ENCODE measurements at regions not wholly inside any gene's neighbourhood (a gene's known extent, or its start where the extent isn't known, plus 50 kb on each side); places are given as distances from the start of the nearest gene placed in this dataset.

DNA sequence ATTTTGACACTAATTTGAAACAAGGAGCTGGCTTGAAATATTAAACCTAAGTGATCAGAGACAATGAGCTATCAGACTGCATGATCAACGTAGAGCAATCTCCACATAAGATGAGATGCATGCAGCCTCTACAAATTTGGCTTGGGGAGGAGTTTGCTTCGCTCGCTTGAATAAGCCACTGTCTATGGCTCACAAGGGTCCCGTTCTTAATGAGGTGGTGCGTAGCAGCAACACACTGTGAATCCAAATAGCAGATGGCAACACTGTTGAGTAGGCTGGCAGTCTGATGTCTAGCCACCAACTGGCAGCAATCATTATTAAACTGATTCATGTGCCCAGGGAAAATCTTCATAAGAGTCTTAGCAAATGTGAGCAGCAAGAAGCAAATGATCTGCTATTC is 125.4 kb upstream of the CCDC54 start (continued):
- TF ChIP-seq CSRNP3 (CRISPR knock-in tag; IDR thresholded peaks at IDR 0.05) (no peak), ZFP30 (CRISPR knock-in tag; IDR thresholded peaks at IDR 0.05) (no peak), ISL1 (CRISPR knock-in tag; IDR thresholded peaks at IDR 0.05) (no peak), SNAI2 (CRISPR knock-in tag; IDR thresholded peaks at IDR 0.05) (no peak)

DNA sequence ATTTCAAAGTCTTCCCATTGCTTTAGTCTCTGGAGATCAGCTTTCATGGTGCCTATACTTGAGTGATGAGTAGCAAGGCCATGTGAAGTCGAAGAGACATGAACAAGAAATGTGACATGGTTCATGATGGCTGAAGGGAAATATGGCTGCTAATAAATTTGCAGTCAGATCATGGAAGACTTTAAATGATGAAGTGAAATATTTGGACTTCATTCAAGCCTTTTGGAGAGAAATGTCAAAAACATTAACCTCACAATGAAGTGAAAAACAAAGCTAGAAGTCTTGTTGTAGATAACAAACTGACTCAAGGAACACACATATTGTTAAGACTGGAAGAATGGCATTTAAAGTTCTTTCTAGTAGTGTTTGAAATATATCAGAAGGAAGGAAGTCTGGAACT is 120.3 kb upstream of the CCDC54 start:
- TF ChIP-seq TOX (CRISPR knock-in tag; IDR thresholded peaks at IDR 0.05; ENCODE audit: borderline replicate concordance) (no peak), BACH2 (CRISPR knock-in tag; IDR thresholded peaks at IDR 0.05; ENCODE audit: borderline replicate concordance) (no peak), CSRNP3 (CRISPR knock-in tag; IDR thresholded peaks at IDR 0.05) (no peak), RARB (CRISPR knock-in tag; IDR thresholded peaks at IDR 0.05) (no peak), ZNF8 (CRISPR knock-in tag; IDR thresholded peaks at IDR 0.05) (no peak), ARNTL (CRISPR knock-in tag; IDR thresholded peaks at IDR 0.05; ENCODE audit: borderline replicate concordance, low read depth) (no peak), POU6F1 (CRISPR knock-in tag; IDR thresholded peaks at IDR 0.05; ENCODE audit: borderline replicate concordance, low read depth) (no peak), ZFP30 (CRISPR knock-in tag; IDR thresholded peaks at IDR 0.05) (no peak), ZFP3 (CRISPR knock-in tag; IDR thresholded peaks at IDR 0.05) (no peak), PPARA (CRISPR knock-in tag; IDR thresholded peaks at IDR 0.05; ENCODE audit: borderline replicate concordance) (no peak), GLIS3 (CRISPR knock-in tag; IDR thresholded peaks at IDR 0.05) (no peak), OSR1 (CRISPR knock-in tag; IDR thresholded peaks at IDR 0.05) (no peak), SNAI2 (CRISPR knock-in tag; IDR thresholded peaks at IDR 0.05) (no peak), ZNF70 (CRISPR knock-in tag; IDR thresholded peaks at IDR 0.05) (no peak), CSDC2 (CRISPR knock-in tag; IDR thresholded peaks at IDR 0.05) (no peak), PATZ1 (CRISPR knock-in tag; IDR thresholded peaks at IDR 0.05; ENCODE audit: borderline replicate concordance) (no peak), TCF4 (CRISPR knock-in tag; IDR thresholded peaks at IDR 0.05; ENCODE audit: borderline replicate concordance) (no peak), ZNF565 (CRISPR knock-in tag; conservative IDR thresholded peaks at IDR 0.05; ENCODE audit: low read depth) (no peak), ZC3H10 (CRISPR knock-in tag; IDR thresholded peaks at IDR 0.05) (no peak)

DNA sequence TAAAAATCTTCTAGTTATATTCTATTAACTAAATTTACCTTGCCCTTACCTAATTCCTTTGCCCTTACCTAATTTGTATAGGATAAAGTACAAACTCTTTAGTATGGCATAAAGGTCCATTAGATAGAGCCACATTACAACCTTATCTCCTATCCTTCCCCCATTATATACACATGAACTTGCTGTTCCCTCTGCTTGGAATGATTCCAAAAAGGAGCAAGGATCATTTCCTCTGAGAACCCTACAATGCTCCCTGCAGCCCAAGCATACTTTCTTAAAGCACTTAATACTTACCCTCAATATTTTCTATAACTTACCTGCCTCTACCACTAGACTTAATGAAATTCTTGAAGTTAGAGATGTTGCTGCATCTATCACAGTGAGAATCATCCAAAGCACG is 118.9 kb upstream of the CCDC54 start:
- no peak for ATAC-seq
- TF ChIP-seq ESRRG (CRISPR knock-in tag; IDR thresholded peaks at IDR 0.05) (no peak), SNAI2 (CRISPR knock-in tag; IDR thresholded peaks at IDR 0.05) (no peak), ZFP30 (CRISPR knock-in tag; IDR thresholded peaks at IDR 0.05) (no peak), POU6F1 (CRISPR knock-in tag; IDR thresholded peaks at IDR 0.05; ENCODE audit: borderline replicate concordance, low read depth) (no peak), ZC3H10 (CRISPR knock-in tag; IDR thresholded peaks at IDR 0.05) (no peak), ZFP3 (CRISPR knock-in tag; IDR thresholded peaks at IDR 0.05) (no peak), TSHZ2 (CRISPR knock-in tag; IDR thresholded peaks at IDR 0.05) (no peak), GLIS3 (CRISPR knock-in tag; IDR thresholded peaks at IDR 0.05) (no peak), RARB (CRISPR knock-in tag; IDR thresholded peaks at IDR 0.05) (no peak), ISL1 (CRISPR knock-in tag; IDR thresholded peaks at IDR 0.05) (no peak), TOX (CRISPR knock-in tag; IDR thresholded peaks at IDR 0.05; ENCODE audit: borderline replicate concordance) (no peak), PPARA (CRISPR knock-in tag; IDR thresholded peaks at IDR 0.05; ENCODE audit: borderline replicate concordance) (no peak), ZNF565 (CRISPR knock-in tag; conservative IDR thresholded peaks at IDR 0.05; ENCODE audit: low read depth) (no peak), TCF4 (CRISPR knock-in tag; IDR thresholded peaks at IDR 0.05; ENCODE audit: borderline replicate concordance) (no peak)

More for the DNA sequence above, 120.3 kb upstream of the CCDC54 start:
- no peak for ATAC-seq

All from SK-N-SH treated with all-trans-retinoic acid at 6 μM for 48 hours (cell line).